Activated CD4-positive, alpha-beta memory T cell treated with anti-CD3 and anti-CD28 coated beads for 36 hours (primary cell): ENCODE measurements at regions not wholly inside any gene's neighbourhood (a gene's known extent, or its start where the extent isn't known, plus 50 kb on each side); places are given as distances from the start of the nearest gene placed in this dataset.

Experiments used
- CTCF ChIA-PET: fragments of 350-600 bp; sonication (Branson Sonifier 250); formaldehyde crosslinking; loops from one replicate; lab custom pipeline; 2021; ENCODE audit warnings: antibody characterized with exemption, inconsistent platforms; lab: Charles Lee
- POLR2A ChIA-PET: fragments of 350-600 bp; sonication (Branson Sonifier 250); formaldehyde crosslinking; loops from one replicate; lab custom pipeline; 2021; ENCODE audit warnings: antibody characterized with exemption; lab: Charles Lee
- DNase-seq: peaks from one replicate; pipeline ENCODE4 v3.0.0-alpha.2; 2020
- H3K27ac Mint-ChIP-seq: one replicate; pipeline ENCODE4 v1.8.0; 2021; ENCODE audit warnings: mixed read lengths
- H3K27me3 Mint-ChIP-seq: one replicate; pipeline ENCODE4 v1.8.0; 2021; ENCODE audit warnings: mixed read lengths
- H3K36me3 Mint-ChIP-seq: one replicate; pipeline ENCODE4 v1.8.0; 2021; ENCODE audit warnings: mixed read lengths
- H3K4me1 Mint-ChIP-seq: one replicate; pipeline ENCODE4 v1.8.0; 2021; ENCODE audit warnings: low read depth, mixed read lengths
- H3K4me3 Mint-ChIP-seq: one replicate; pipeline ENCODE4 v1.8.0; 2021; ENCODE audit warnings: mild to moderate bottlenecking, mixed read lengths
- H3K9me3 Mint-ChIP-seq: one replicate; pipeline ENCODE4 v1.8.0; 2021; ENCODE audit warnings: mixed read lengths
- intact Hi-C: fragments of 100-400 bp; cut with micrococcal nuclease; formaldehyde crosslinking; loops from one replicate; pipeline ENCODE4 v1.15.1; 2023

- Mint-ChIP-seq H3K36me3 (no peaks in the 10 kb centered on the region), H3K4me1 (peaks cover 3% of the 10 kb centered on the region), H3K27ac (no peak overlapping the region), H3K4me3 (no peak overlapping the region), H3K27me3 (peaks cover 5% of the 10 kb centered on the region), H3K9me3 (no peaks in the 10 kb centered on the region)
- intact Hi-C loops: no loop called here
- ChIA-PET CTCF (no interaction called here), POLR2A (no interaction called here)
- no peak for DNase-seq
These were observed 159.5 kb upstream of the NCAM1 start for GRCh38 chr11:112801817-112802088.

- intact Hi-C loops: no loop called here
- H3K9me3 Mint-ChIP-seq: no peaks in the 10 kb centered on the region
These were observed 155.6 kb upstream of the NCAM1 start for GRCh38 chr11:112805658-112806057.

GRCh38 chr11:112806256-112806655 lies 155.0 kb upstream of the NCAM1 start:
- Mint-ChIP-seq H3K27me3 (no peaks in the 10 kb centered on the region), H3K4me1 (no peaks in the 10 kb centered on the region), H3K9me3 (no peaks in the 10 kb centered on the region), H3K27ac (no peak overlapping the region), H3K4me3 (no peak overlapping the region), H3K36me3 (no peaks in the 10 kb centered on the region)
- CTCF ChIA-PET: no interaction called here
- POLR2A ChIA-PET: no interaction called here
- intact Hi-C loops: no loop called here
- no peak for DNase-seq

More at GRCh38 chr11:112805658-112806057, 155.6 kb upstream of the NCAM1 start:
- ChIA-PET POLR2A (no interaction called here), CTCF (no interaction called here)
- H3K36me3 Mint-ChIP-seq: no peaks in the 10 kb centered on the region
- no peak overlapping the region for H3K4me3 Mint-ChIP-seq
- H3K27me3 Mint-ChIP-seq: no peaks in the 10 kb centered on the region
- DNase-seq: no peak
- H3K4me1 Mint-ChIP-seq: no peaks in the 10 kb centered on the region
- no peak overlapping the region for H3K27ac Mint-ChIP-seq

GRCh38 chr11:112806876-112807275 lies 154.3 kb upstream of the NCAM1 start:
- Mint-ChIP-seq H3K27ac (no peak overlapping the region), H3K36me3 (no peaks in the 10 kb centered on the region), H3K4me3 (no peak overlapping the region), H3K4me1 (no peaks in the 10 kb centered on the region), H3K9me3 (no peaks in the 10 kb centered on the region), H3K27me3 (no peaks in the 10 kb centered on the region)
- DNase-seq: no peak
- POLR2A ChIA-PET: no interaction called here
- intact Hi-C loops: no loop called here
- CTCF ChIA-PET: interaction anchor here (0.7 kb wide), 1 partner anchor 30 kb away, joined by 3 read pairs; no protein-coding TSS in a partner anchor

- intact Hi-C loops: no loop called here
- no peak for DNase-seq
- H3K27me3 Mint-ChIP-seq: no peaks in the 10 kb centered on the region
- ChIA-PET POLR2A (no interaction called here), CTCF (interaction anchor here (1.1 kb wide), 1 partner anchor 11 kb away, joined by 3 read pairs; no protein-coding TSS in a partner anchor)
- no peaks in the 10 kb centered on the region for H3K4me1 Mint-ChIP-seq
- no peak overlapping the region for H3K4me3 Mint-ChIP-seq
- H3K27ac Mint-ChIP-seq: no peak overlapping the region
- H3K36me3 Mint-ChIP-seq: no peaks in the 10 kb centered on the region
- no peaks in the 10 kb centered on the region for H3K9me3 Mint-ChIP-seq
These were observed 151.8 kb upstream of the NCAM1 start for GRCh38 chr11:112809429-112809828.

GRCh38 chr11:112810951-112811350 lies 150.3 kb upstream of the NCAM1 start:
- intact Hi-C loops: no loop called here
- Mint-ChIP-seq H3K4me1 (no peaks in the 10 kb centered on the region), H3K9me3 (no peaks in the 10 kb centered on the region), H3K36me3 (no peaks in the 10 kb centered on the region), H3K27ac (no peak overlapping the region), H3K4me3 (no peak overlapping the region), H3K27me3 (no peaks in the 10 kb centered on the region)
- CTCF ChIA-PET: no interaction called here
- POLR2A ChIA-PET: no interaction called here
- DNase-seq: no peak

GRCh38 chr11:112811783-112812182 lies 149.4 kb upstream of the NCAM1 start:
- H3K27ac Mint-ChIP-seq: no peak overlapping the region
- no peak overlapping the region for H3K4me3 Mint-ChIP-seq
- ChIA-PET POLR2A (no interaction called here), CTCF (no interaction called here)
- no peaks in the 10 kb centered on the region for H3K4me1 Mint-ChIP-seq
- DNase-seq: no peak
- no peaks in the 10 kb centered on the region for H3K36me3 Mint-ChIP-seq
- H3K9me3 Mint-ChIP-seq: no peaks in the 10 kb centered on the region
- H3K27me3 Mint-ChIP-seq: no peaks in the 10 kb centered on the region
- intact Hi-C loops: no loop called here

GRCh38 chr11:112812729-112813128 lies 148.5 kb upstream of the NCAM1 start:
- POLR2A ChIA-PET: no interaction called here
- CTCF ChIA-PET: no interaction called here
- Mint-ChIP-seq H3K36me3 (no peaks in the 10 kb centered on the region), H3K9me3 (no peaks in the 10 kb centered on the region), H3K27me3 (no peaks in the 10 kb centered on the region), H3K27ac (no peak overlapping the region), H3K4me1 (no peaks in the 10 kb centered on the region), H3K4me3 (no peak overlapping the region)
- intact Hi-C loops: no loop called here
- DNase-seq: no peak

GRCh38 chr11:112814168-112814567 lies 147.1 kb upstream of the NCAM1 start:
- DNase-seq: no peak
- H3K36me3 Mint-ChIP-seq: no peaks in the 10 kb centered on the region
- H3K27me3 Mint-ChIP-seq: peaks cover 5% of the 10 kb centered on the region
- CTCF ChIA-PET: no interaction called here
- POLR2A ChIA-PET: no interaction called here
- H3K9me3 Mint-ChIP-seq: no peaks in the 10 kb centered on the region
- intact Hi-C loops: no loop called here
- no peak overlapping the region for H3K4me3 Mint-ChIP-seq
- H3K4me1 Mint-ChIP-seq: no peaks in the 10 kb centered on the region
- no peak overlapping the region for H3K27ac Mint-ChIP-seq

GRCh38 chr11:112817376-112817775 lies 143.8 kb upstream of the NCAM1 start:
- Mint-ChIP-seq H3K36me3 (no peaks in the 10 kb centered on the region), H3K9me3 (no peaks in the 10 kb centered on the region), H3K4me3 (no peak overlapping the region), H3K4me1 (no peaks in the 10 kb centered on the region), H3K27me3 (peaks cover 12% of the 10 kb centered on the region), H3K27ac (no peak overlapping the region)
- no peak for DNase-seq
- intact Hi-C loops: no loop called here
- POLR2A ChIA-PET: no interaction called here
- CTCF ChIA-PET: no interaction called here

- no peak for DNase-seq
- ChIA-PET CTCF (no interaction called here), POLR2A (no interaction called here)
- no peak overlapping the region for H3K27ac Mint-ChIP-seq
- H3K4me1 Mint-ChIP-seq: no peaks in the 10 kb centered on the region
- intact Hi-C loops: no loop called here
- no peak overlapping the region for H3K4me3 Mint-ChIP-seq
- H3K9me3 Mint-ChIP-seq: no peaks in the 10 kb centered on the region
- no peaks in the 10 kb centered on the region for H3K36me3 Mint-ChIP-seq
- H3K27me3 Mint-ChIP-seq: peaks cover 16% of the 10 kb centered on the region
These were observed 138.5 kb upstream of the NCAM1 start for GRCh38 chr11:112822478-112823274.

GRCh38 chr11:112826026-112826425 lies 135.2 kb upstream of the NCAM1 start:
- no peak overlapping the region for H3K4me3 Mint-ChIP-seq
- no peaks in the 10 kb centered on the region for H3K36me3 Mint-ChIP-seq
- no peak overlapping the region for H3K27ac Mint-ChIP-seq
- ChIA-PET POLR2A (no interaction called here), CTCF (no interaction called here)
- intact Hi-C loops: no loop called here
- H3K4me1 Mint-ChIP-seq: no peaks in the 10 kb centered on the region
- no peak for DNase-seq
- peaks cover 11% of the 10 kb centered on the region for H3K27me3 Mint-ChIP-seq
- no peaks in the 10 kb centered on the region for H3K9me3 Mint-ChIP-seq

- ChIA-PET CTCF (no interaction called here), POLR2A (no interaction called here)
- no peak overlapping the region for H3K27ac Mint-ChIP-seq
- no peak overlapping the region for H3K4me3 Mint-ChIP-seq
- H3K36me3 Mint-ChIP-seq: no peaks in the 10 kb centered on the region
- no peaks in the 10 kb centered on the region for H3K9me3 Mint-ChIP-seq
- DNase-seq: no peak
- H3K27me3 Mint-ChIP-seq: peaks cover 10% of the 10 kb centered on the region
- intact Hi-C loops: no loop called here
- H3K4me1 Mint-ChIP-seq: no peaks in the 10 kb centered on the region
These were observed 134.4 kb upstream of the NCAM1 start for GRCh38 chr11:112826788-112827187.
